GM12865 (cell line): ENCODE measurements at regions not wholly inside any gene's neighbourhood (a gene's known extent, or its start where the extent isn't known, plus 50 kb on each side); places are given as distances from the start of the nearest gene placed in this dataset.
"Not testable (repeated sequence)": the region's sequence is repeated elsewhere in the genome, so short reads cannot be mapped to it uniquely, and the experiment has no call there.

Experiments used
- DNase-seq: peaks from one replicate; pipeline ENCODE4 v3.0.0; 2010; ENCODE audit warnings: low read depth
- H3K4me3 ChIP-seq: 2 replicates; pipeline ENCODE4 v1.5.1; 2011; ENCODE audit warnings: mild to moderate bottlenecking, low read depth, low read length, control low read depth
- TF ChIP-seq, protein P1 (sequence below): IDR thresholded peaks from 2 replicates; pipeline ENCODE4 v1.5.1; 2011; ENCODE audit warnings: low read length, control low read depth, low read depth, inconsistent platforms; ENCODE audit not compliant: insufficient read depth; ENCODE audit errors: missing control alignments

DNA sequence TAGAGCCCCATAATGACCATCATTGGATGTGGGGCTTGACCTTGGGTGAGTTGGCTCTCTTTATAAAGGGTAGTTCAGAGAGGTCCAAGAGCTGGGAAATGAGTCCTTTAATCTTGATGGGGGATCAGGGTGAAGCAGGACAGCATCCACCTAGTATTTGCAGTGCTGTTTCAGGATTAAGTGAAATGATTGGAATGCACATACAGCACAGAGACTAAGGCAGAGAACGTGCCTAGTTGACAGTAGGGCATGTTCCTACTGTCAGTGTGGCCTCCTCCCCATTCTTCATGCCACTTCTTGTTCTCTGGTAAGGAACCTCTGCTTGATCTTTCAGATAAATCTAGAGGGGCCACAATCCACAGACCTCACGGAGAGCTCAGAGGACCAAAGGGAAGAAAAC is 78.9 kb downstream of the TRIM43 start:
- no peak overlapping the region for H3K4me3 ChIP-seq
- no peak for DNase-seq
- TF ChIP-seq, protein P1, sequence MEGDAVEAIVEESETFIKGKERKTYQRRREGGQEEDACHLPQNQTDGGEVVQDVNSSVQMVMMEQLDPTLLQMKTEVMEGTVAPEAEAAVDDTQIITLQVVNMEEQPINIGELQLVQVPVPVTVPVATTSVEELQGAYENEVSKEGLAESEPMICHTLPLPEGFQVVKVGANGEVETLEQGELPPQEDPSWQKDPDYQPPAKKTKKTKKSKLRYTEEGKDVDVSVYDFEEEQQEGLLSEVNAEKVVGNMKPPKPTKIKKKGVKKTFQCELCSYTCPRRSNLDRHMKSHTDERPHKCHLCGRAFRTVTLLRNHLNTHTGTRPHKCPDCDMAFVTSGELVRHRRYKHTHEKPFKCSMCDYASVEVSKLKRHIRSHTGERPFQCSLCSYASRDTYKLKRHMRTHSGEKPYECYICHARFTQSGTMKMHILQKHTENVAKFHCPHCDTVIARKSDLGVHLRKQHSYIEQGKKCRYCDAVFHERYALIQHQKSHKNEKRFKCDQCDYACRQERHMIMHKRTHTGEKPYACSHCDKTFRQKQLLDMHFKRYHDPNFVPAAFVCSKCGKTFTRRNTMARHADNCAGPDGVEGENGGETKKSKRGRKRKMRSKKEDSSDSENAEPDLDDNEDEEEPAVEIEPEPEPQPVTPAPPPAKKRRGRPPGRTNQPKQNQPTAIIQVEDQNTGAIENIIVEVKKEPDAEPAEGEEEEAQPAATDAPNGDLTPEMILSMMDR: no peak

GRCh38 chr2:95671171-95671570 is 79.4 kb downstream of the TRIM43 start:
- DNase-seq, H3K4me3 ChIP-seq: not testable (repeated sequence)

DNA sequence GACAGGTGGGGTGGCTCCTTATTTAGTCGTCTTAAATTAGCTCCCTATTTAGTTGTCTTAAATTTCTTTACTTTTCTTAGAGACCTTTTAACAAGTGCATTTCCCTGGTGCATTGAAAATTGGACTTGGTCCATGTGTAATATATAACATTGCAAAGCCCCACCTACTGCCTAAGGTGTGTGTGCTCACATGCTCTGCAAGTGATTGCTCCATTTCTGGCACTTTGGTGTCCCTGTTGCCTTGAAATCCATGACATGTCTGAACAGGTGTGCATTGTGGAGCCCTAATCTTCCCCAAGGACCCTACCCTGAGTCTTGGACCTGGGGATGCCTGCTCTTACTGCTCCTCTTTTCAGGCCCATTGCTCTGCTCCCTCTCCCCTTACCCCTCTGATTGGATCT is 80.2 kb downstream of the TRIM43 start:
- H3K4me3 ChIP-seq, DNase-seq: not testable (repeated sequence)

- not testable (repeated sequence) for H3K4me3 ChIP-seq, DNase-seq
Measured at GRCh38 chr2:95672500-95672899, 80.7 kb downstream of the TRIM43 start.

GRCh38 chr2:95674186-95674585 is 82.4 kb downstream of the TRIM43 start:
- TF ChIP-seq, protein P1: no peak
- no peak overlapping the region for H3K4me3 ChIP-seq
- no peak for DNase-seq

GRCh38 chr2:95676573-95676972 is 84.8 kb downstream of the TRIM43 start:
- DNase-seq, H3K4me3 ChIP-seq: not testable (repeated sequence)

DNA sequence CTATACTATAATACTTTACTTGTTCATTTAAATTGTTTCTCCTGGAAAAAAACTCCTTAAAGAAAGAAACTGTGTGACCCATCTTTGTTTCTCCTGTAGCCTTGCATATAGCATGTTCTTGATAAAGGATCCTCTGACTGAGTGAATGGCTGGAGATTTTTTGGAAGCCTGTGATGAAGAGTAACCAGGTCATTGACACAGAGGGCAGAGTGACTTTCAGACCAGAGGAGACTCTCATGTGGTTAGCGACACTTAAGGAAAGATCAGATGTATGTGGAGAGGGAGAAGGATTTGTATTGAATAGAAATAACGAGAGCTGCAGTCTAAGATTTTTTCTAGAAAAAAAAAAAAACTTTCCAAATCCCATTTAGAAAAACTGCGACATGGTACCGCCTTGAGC is 85.5 kb downstream of the TRIM43 start:
- TF ChIP-seq, protein P1: no peak
- no peak overlapping the region for H3K4me3 ChIP-seq
- DNase-seq: no peak

- H3K4me3 ChIP-seq, DNase-seq: not testable (repeated sequence)
Measured at GRCh38 chr2:95677833-95678232, 86.0 kb downstream of the TRIM43 start.

DNA sequence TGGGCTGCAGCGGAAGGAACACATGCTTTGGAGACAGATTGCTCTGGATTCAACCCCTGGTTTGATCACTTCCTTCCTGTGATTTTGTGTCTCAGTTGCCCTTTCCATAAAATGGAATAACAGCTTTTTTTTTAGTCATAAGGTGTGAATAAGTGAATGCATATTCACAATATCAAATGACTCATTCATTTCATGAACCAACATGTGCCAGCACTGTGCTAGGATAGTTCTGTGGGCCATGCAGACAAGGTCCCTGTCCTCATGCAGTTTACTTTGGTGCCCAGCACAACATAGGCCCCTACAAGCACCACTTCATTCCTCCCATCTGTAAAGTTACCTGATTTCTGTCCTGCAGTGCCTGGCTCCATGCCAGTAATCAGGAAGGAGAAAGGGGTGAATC is 89.4 kb downstream of the TRIM43 start:
- DNase-seq, H3K4me3 ChIP-seq: not testable (repeated sequence)

- H3K4me3 ChIP-seq, DNase-seq: not testable (repeated sequence)
Measured at GRCh38 chr2:95681589-95682081, 89.8 kb downstream of the TRIM43 start.

DNA sequence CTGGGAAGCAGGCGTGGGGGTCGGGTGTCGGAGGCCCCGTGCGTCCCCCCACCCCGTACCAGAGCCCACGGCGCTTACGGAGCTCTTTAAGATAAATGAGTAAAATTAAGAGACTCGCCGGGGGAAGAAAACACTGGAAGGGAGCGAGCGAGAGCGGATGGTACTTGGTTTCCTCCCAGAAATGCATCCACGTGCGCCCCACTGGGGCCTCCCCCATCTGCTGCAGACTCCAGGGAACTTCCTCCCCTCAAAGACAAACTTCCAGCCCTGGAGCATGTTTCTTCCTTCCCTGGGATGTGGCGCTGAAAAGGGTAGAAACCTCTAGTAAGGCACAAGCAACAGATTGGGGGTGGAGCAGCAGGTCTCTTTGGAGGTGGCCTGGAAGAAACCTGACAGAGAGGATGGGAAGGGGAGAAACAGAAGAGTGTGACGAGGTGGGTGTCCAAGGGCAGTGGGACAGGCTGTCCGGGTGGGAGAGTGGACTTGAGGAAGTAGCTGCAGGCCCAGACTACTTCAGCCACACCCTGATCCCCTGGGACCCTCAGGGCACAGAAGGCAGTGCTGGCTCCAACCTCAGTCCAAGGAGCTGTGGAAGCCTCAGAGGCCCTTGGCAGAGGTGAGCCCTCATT is 91.2 kb downstream of the TRIM43 start:
- not testable (repeated sequence) for H3K4me3 ChIP-seq

More for the DNA sequence above, 91.2 kb downstream of the TRIM43 start:
- not testable (repeated sequence) for DNase-seq
